RKO (cell line): ENCODE measurements at regions not wholly inside any gene's neighbourhood (a gene's known extent, or its start where the extent isn't known, plus 50 kb on each side); places are given as distances from the start of the nearest gene placed in this dataset.
"Not testable (repeated sequence)": the region's sequence is repeated elsewhere in the genome, so short reads cannot be mapped to it uniquely, and the experiment has no call there.

Experiments used
- DNase-seq: peaks from one replicate; pipeline ENCODE4 v3.0.0-alpha.2; 2016; ENCODE audit warnings: low spot score

DNA sequence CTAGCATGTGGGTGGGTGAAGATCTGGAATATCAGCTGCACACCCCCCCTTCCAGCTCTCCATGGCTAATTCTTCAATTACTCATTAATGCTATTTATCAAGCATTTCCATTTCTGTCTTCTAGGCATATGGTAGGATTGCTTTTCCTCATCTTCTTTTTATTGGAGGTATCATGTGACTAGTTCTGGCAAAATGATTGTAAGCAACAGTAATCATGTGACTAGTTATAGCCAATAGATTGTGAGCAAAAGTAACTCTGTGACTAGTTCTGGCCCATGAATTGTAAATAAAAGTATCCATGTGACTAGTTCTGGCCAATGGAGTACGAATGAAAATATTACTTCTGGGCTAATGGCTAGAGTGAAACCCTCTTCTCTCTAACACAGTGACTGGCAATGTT, 107.0 kb upstream of the TMEM132E start:
- DNase-seq, result no peak

DNA sequence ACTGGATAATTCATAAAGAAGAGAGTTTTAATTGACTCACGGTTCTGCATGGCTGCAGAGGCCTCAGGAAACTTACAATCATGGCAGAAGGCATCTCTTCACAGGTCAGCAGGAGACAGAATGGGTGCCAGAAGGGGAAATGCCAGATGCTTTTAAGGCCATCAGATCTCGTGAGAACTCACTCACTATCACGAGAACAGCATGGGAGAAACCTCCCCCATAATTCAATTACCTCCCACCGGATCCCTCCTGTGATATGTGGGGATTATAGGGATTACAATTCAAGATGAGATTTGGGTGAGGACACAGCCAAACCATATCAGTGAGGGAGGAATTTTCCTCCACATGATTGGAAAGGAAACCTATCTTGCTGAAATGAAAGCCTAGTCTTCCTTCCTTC, 108.1 kb upstream of the TMEM132E start:
- not testable (repeated sequence) for DNase-seq

DNA sequence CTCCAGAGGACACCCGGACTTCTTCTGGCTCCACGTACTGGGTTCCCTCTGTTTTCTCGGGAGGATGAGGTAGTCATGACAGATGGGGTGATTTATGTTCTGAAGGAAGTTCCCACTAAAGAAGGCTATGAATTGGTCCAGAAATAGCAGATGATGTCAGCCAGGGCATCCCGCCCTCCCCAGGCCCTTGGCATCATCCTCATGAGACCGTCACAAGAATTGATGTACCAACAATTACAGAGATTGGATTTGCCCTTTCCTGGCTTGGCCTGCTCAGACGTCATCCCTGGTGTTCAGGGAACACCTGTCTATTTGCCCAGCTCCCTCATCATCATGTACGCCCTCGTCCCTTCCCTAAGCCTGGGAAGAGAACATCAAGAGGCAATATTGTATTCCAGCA, 102.8 kb upstream of the CCL1 start:
- DNase-seq, result no peak

DNA sequence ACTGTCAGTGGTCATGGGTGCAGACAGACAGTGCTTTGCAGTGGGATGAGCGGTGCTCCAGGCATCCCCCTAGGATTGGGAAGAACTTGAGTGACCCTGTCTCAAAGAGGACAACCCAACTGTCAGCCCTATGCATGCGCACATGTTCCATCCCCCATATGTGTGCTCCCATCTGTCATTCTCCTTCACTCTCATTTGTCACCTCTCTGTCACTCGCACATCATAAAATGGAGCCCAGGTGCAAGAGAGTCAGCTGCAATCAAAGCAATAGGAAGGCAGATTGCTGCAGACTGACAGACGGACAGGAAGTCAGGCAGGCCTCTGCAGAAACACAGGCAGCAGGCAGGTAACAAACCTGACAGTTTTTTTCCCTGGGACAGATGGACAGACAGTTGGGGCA, 101.8 kb upstream of the CCL1 start:
- DNase-seq, result no peak

DNA sequence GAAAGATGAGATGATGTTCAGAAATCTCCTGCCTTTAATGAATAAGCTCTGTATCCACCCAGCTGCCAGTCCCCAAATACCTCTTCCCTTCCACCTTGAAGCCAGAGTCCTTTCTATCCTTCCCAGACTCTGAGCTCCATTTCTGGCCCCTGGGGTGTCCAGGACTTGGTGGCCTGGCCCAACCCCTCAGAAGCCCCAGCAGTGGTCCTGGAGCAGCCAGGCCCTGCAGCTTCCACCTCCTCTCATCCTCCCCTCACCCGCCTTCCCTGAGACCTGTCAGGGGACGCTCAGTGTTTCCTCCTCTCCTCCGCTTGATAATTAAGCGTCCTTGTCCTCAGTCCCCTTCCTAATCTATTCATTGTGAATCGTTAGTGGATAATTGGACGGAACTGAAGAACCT, 95.2 kb upstream of the CCL1 start:
- DNase-seq, result no peak

DNA sequence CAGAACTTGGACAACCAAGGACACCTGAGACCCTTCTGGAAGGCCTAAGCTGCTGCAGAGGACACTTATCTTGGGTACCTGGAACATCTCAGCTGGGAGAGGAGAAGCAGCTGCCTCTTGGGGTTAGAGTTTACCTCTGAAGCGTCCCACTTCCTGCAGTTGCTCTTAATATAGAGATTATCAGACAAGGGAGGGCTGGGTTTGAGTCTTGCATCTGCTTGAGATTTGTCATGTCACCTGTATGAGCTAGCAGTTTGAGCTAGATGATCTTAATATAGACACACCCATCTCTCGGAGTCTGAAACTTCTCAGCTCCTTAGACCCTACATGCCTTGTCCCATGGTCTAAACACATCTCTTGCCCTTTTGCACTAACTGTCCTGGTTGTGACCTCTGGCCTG, 93.1 kb upstream of the CCL1 start:
- no peak for DNase-seq

DNA sequence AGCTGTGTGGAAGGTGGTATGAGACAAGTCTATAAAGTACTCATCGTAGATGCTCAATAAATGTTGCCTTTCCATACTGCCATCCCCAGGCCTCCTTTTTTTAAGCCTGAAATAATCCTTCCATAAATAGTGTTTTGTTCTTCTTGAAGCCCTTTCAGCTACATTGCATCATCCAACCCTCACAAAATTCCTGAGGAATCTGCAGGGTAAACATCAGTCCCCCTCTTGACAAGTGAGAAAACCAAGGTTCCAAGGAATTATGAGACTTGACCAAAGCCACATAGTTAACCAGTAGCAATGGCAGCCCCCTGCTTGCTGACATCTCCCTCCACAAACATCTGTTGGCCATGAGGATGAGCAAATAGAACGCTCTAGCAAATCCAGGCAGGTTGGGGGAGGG, 89.7 kb upstream of the CCL1 start:
- no peak for DNase-seq

DNA sequence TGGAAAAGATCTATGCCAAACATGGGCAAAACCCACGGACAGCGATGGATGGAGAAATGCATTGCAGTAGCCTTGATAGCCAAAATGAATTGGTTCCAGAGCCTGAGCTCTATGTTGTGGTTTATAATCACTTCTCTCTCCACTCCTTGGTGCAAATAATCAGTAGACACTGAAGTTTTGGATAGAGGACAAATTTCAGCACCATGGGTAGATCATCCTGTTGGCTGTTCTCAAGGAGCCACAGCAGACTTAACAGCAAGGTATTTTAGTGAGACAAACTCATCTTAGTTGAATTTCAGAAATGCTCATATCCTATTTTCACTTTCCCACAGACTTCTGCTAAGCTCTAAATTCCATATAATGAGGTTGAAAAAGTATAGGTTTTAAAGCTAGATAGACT, 88.3 kb upstream of the CCL1 start:
- DNase-seq, result no peak

DNA sequence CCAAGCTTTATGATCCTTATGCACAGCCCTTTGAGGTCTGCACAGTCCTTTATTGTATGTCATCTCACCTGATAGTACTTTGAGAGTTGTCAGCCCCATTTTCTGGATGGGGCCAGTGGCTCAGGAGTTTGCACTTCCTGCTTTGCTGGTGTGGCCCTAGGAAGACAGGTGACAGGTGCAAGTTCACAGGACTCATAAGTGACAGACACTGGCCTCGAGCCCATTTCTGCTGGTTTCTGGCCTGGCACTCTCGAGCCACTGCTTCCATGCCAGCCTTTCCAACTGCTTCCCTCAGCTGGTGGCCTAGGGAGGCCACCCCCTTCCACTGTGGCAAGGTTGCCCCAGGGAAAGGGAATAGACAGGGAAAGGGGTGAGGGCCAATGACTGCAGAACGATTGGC, 84.4 kb upstream of the CCL1 start:
- no peak for DNase-seq

DNA sequence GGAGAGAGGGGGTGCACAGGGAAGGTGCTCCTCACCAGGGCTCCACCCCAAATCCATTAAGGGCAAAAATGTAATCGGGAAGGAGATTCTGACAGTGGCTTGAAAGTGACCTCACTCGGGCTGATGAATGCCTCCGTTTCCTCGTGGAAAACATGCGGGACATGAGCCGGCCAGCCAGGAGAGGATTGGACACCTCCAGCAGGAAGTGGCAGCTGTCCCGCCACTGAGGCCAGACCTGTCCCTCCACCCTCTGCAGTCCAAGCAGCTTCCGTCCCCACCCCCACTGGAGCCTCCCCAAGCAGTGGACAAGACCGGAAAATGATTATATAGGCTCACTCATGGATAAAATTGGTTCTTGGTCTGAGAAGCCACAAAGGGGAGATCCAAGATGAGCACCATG, 82.1 kb upstream of the CCL1 start:
- DNase-seq, result no peak

DNA sequence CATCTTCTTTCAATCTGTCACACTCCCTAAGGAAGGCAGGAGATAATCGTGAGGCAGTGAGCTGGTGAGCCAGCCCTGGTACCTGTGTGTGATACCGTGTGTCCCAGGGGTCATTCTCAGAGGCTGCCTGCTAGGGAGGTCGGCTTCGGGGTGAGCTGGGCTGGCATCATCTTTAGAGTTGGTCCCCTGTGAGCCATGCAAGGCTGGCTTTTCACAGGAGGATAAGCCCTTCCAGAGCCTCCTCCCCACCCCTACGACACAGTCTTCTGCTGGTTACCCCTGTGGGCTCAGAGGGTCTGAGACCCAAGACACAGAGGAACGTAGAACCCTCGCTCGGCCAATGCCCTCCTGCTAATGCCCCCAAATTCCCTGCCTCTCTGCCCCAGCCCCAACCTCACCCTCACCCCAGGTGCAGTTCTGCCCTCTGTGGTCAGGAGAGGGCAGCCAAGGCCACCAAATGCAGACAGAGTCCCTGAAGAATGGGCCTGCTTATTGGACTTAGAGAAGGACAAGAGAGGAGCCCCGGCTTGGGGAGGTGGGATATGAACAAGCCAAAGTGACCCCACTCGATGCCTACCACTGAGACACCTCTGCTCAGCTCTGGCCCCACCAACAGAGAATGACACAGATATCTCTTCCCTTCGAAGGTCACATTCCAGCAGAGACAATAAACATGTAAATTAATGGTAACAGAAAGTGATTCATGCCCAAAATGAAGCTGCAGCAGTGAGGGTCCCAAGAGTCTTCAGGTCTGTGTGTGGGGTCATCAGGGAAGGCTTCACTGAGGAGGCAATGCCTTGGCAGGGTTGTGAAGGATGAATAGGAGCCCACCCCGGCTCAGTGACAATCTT, 80.8 kb upstream of the CCL1 start:
- DNase-seq, result peak; percentile 3

DNA sequence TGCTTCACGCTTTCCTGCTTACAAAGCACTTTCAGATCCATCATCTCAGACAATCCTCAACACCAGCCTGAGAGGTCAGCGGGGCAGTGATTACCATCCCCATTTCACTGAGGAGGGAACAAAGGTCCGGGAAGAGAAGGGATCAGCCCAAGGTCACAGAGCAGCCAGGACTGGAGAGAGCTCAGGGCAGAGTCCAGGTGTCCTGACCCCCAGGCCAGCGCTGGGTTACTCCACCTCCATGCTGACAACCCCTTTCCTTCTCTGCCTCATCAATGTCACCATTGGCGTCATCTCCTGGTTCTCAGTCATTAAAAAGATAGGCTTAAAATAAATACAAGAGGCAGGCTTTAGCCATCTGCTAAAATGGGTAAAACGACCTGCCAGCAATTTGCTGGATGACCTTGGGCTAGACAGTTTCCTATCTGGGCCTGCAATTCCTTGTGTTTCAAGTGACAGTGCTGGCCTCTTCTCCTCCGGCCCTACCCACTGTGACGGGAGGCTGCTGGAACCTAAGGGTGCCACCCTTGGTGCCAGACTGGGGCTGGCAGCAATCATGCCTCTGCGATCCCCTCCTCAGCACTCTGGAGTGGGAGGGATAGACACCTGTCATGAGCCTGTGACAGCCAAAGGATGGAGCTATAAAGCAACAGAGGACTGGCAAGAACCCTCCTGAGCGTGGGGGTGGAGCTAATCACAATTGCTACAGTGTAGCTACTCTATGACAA, 79.5 kb upstream of the CCL1 start:
- no peak for DNase-seq

DNA sequence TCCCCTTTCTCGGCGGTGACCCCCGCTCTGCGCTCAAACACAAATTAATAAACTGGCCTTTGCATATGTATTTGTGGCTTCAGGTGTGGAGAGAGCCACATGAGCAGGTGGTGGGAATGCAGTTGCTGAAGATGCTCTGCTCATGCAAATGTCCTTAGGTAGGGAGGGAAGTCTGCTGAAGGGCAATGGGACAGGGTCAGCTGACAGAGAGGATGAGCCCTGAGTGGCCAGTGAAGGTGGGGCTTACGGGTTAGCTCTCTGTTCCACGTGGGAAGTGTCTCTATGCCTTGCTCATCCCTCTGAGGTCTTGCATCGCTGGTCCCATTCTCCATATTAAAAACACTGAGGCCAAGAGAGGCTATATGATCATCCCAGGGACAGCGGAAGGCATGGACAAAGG, 74.2 kb upstream of the CCL1 start:
- no peak for DNase-seq

DNA sequence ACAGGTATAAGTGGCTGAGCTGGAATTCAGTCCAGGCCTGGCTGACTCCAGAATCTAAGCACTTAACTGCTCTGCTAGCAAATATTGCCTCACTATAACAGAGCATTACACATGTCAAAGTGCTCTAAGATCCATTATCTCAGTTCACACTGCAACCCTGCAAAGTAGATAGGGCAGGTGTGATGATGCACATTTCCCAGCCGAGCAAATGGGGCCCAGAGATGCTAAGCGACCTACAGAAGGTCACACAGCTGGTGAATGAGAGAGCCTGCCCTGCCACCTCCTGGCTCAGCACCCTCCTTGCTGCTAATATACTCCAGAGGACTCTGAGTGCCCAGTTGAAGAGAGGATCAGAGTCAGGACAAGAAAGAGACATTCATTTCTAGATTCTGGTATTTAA, 73.6 kb upstream of the CCL1 start:
- DNase-seq, result no peak

DNA sequence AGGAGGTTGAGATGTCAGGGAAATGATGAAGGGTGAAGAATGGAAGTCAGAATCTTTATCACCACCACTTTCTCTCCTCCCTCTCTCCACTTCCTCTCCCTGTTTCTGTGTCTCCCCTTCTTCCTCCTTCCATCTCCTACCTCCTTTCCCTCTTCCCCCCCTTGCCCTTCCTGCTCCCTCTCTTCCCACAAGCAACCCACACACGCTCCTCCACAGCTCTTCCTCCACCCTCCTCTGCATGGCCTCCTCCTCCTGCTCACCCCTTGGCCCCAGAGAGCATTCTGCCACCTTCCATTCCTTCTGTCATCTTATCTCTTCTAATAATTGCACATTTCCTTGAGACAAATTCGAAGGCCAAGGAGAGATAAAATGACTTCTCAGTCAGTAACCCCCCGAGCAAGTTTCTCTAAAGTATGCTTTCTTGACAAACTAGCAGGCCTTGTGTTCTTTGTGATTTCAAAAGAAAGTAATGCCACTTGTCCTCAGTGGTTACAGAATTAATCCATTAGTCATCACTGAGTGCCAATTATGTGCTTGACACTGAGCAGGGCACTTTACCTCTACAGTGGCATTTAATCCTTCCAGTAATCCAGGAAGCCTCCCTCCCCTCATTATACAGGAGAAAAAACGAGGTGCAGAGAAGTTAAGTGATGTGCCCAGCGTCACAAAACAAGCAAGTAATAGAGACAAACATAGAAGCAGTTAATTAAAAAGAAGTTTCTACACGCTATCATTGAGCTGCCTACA, 72.3 kb upstream of the CCL1 start:
- no peak for DNase-seq

DNA sequence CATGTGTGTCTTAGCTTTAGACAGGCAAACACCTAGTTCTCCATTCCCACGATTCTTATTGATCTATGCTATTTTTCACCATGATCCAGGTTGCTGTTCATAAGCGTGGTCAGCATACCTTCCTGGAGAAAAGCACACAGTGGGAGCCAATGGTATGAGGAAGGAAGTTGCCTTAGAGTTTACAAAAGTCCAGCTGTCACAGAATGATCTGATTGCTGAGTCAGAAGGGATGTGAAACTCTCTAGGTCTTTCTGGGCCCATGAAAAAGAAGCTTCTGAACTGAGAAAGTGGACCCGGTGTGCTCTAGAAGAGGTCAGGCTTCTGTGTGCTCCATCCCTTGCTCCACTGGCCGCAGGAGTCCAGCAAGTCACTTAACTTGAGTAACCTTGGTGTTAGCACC, 71.0 kb upstream of the CCL1 start:
- no peak for DNase-seq

DNA sequence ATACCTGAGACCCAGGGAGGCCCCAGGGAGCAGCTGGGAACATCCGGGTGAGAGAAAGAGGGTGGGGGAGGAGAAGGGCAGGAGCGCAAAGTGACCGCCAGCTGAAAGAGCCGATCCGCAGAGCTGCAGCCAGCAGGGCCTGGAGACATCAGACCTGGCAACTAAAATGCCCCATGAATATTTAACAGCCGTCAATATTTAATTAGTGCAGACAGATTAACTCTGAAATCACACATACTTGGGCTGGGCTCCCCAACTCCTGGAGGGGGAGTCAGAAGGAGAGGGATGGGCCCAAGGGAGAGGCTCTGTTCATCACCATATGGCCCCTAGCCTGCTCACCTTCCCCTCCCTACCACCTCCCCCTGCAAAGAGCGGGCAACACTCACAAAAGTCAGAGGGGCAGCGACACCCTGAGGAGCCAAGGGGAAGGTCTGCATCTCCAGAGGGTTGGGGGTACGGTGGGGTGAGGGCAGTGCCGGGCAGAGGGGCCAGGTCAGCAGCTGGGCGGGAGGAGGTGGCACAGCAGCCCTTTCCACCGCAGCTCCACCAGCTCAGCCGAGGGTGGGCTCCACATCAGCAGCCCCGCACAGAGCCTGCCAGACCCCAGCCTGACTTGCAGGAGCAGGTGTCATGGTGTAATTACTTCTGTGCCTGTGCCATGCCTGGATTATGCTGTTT, 61.9 kb upstream of the CCL1 start:
- DNase-seq, result no peak

DNA sequence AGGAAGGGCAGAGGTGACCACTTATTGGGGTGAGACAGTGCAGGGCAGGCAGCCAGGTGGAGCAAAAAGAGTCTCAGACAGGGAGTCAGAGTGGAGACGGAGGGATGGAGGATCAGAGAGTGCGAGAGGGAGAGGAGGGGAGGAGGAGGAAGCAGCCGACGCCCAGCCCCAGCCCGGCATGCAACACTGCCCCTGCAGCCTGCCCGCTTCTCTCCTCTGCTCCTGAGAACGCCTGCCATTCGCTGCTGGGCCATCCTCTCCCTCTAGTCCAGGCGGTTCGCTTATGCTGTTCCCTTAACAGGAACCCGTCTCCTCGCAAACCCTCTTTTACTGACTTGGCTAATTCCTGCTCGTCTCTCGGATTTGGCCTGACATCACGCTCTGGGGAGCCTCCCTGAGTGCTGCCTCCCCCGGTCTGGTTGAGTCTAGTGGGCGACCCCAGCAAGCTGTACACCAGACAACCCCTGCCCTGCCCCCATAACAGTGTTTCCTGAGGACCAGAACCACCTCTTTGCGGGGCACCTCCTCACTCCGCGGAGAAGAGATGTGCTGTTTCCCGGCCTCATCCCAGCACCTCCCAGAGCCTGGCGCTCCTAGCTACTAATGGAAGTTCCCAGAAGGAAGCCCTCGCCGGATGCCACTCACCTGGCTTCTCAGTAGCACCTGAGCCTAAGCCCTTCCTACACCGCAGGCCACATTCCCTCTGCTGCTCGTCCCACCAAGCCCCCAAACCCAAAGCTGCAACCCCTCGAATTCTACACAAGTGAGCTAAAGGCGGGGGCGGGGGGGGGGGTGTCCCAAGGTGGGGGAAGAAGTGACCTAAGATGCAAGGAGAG, 61.2 kb upstream of the CCL1 start:
- no peak for DNase-seq

DNA sequence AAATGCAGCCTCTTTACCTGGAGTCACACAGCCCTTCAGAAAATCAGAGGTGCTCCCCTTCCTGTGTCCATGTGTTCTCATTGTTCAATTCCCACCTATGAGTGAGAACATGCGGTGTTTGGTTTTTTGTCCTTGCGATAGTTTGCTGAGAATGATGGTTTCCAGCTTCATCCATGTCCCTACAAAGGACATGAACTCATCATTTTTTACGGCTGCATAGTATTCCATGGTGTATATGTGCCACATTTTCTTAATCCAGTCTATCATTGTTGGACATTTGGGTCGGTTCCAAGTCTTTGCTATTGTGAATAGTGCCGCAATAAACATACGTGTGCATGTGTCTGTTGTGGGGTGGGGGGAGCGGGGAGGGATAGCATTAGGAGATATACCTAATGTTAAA, 60.3 kb upstream of the CCL1 start:
- not testable (repeated sequence) for DNase-seq

DNA sequence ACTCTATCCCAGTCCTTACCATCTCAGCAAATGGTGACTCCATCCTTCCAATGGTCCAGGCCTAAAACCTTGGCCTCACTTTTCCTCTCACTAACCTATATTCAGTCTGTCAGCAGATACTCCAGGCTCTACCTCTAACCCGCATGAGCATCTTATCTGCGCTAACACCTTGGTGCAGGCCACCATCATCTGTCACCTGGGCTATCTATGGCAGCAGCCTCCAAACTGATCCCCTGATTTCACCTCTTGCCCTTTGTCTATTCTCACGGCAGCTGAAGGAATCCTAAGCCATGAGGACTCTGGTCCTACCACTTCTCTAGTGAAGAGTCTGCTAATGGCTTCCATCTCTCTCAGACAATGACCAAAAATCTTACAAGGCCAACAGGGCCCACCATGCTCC, 57.9 kb upstream of the CCL1 start:
- no peak for DNase-seq

DNA sequence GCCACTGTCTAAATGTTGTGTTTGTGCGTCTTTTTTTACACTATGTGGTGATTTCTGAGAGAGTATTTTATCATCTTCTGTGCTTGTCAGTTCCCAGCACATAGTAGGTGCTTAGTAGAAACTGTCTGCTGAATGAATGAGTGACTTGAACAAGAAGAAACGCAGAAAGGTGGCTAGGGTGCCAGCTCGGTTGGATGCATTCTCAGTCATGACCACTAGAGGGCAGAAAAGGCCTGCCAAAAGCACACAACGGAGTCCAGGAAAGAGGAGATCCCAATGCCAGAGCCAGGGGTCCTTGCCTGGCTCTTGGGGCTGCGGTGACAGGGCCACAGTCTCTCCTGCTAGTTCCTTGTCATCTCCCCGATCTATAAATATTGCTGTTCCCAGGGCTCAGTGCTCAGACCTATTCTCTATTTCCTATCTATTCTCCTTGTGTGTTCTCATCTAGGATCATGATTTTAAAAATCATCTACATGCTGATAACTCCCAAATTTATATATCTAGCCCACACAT, 57.3 kb upstream of the CCL1 start:
- DNase-seq, result peak; percentile 51
